Neural crest cell (in vitro differentiated cells): ENCODE measurements at regions not wholly inside any gene's neighbourhood (a gene's known extent, or its start where the extent isn't known, plus 50 kb on each side); places are given as distances from the start of the nearest gene placed in this dataset.

Experiments
- DNase-seq: peaks from one replicate; pipeline ENCODE4 v3.0.0; 2021; ENCODE audit warnings: low read depth, mixed read lengths, low spot score
- H3K27ac Mint-ChIP-seq: one replicate; pipeline ENCODE4 v1.8.0; 2021; ENCODE audit warnings: mild to moderate bottlenecking, mixed read lengths; ENCODE audit not compliant: unreplicated experiment
- H3K27me3 Mint-ChIP-seq: 2 replicates; pipeline ENCODE4 v1.8.0; 2021; ENCODE audit warnings: low read depth, mild to moderate bottlenecking, mixed read lengths
- H3K36me3 Mint-ChIP-seq: 2 replicates; pipeline ENCODE4 v1.8.0; 2021; ENCODE audit warnings: low read depth, mild to moderate bottlenecking, mixed read lengths
- H3K4me1 Mint-ChIP-seq: 2 replicates; pipeline ENCODE4 v1.8.0; 2021; ENCODE audit warnings: mixed read lengths
- H3K4me3 Mint-ChIP-seq: one replicate; pipeline ENCODE4 v1.8.0; 2021; ENCODE audit warnings: mild to moderate bottlenecking, mixed read lengths
- H3K9me3 Mint-ChIP-seq: 2 replicates; pipeline ENCODE4 v1.8.0; 2021; ENCODE audit warnings: mixed read lengths
- TF ChIP-seq, protein P1 (sequence below): fragments of 200-600 bp; sonication (generic); conservative IDR thresholded peaks from 2 replicates; pipeline ENCODE4 v1.5.0; 2021; ENCODE audit warnings: antibody characterized with exemption, mild to moderate bottlenecking

DNA sequence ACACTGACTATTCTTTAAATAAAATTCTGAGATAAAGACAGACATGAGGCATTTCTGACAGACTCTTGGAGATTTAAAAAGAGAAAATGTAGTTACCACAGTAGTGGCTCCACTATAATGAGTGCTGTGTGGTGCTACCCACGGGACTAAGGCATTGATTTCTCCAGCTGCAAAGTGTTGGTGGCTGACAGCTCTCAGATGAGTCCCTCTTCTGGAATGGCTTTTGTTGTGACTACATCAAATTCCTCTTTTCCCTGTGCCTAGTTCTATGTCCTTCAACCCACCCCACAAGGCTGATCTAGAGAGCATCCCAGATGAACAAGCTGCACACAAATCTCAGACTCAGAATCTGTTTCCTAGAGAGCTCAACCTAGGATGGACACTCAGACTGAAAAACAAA lies 884.8 kb upstream of the ZEB2 start:
- H3K27ac Mint-ChIP-seq, result no peak overlapping the region
- TF ChIP-seq, protein P1, sequence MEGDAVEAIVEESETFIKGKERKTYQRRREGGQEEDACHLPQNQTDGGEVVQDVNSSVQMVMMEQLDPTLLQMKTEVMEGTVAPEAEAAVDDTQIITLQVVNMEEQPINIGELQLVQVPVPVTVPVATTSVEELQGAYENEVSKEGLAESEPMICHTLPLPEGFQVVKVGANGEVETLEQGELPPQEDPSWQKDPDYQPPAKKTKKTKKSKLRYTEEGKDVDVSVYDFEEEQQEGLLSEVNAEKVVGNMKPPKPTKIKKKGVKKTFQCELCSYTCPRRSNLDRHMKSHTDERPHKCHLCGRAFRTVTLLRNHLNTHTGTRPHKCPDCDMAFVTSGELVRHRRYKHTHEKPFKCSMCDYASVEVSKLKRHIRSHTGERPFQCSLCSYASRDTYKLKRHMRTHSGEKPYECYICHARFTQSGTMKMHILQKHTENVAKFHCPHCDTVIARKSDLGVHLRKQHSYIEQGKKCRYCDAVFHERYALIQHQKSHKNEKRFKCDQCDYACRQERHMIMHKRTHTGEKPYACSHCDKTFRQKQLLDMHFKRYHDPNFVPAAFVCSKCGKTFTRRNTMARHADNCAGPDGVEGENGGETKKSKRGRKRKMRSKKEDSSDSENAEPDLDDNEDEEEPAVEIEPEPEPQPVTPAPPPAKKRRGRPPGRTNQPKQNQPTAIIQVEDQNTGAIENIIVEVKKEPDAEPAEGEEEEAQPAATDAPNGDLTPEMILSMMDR, result no peak
- DNase-seq, result no peak
- no peak overlapping the region for H3K4me3 Mint-ChIP-seq
- H3K27me3 Mint-ChIP-seq, result no peaks in the 10 kb centered on the region
- no peaks in the 10 kb centered on the region for H3K36me3 Mint-ChIP-seq
- H3K9me3 Mint-ChIP-seq, result no peaks in the 10 kb centered on the region
- H3K4me1 Mint-ChIP-seq, result no peaks in the 10 kb centered on the region

DNA sequence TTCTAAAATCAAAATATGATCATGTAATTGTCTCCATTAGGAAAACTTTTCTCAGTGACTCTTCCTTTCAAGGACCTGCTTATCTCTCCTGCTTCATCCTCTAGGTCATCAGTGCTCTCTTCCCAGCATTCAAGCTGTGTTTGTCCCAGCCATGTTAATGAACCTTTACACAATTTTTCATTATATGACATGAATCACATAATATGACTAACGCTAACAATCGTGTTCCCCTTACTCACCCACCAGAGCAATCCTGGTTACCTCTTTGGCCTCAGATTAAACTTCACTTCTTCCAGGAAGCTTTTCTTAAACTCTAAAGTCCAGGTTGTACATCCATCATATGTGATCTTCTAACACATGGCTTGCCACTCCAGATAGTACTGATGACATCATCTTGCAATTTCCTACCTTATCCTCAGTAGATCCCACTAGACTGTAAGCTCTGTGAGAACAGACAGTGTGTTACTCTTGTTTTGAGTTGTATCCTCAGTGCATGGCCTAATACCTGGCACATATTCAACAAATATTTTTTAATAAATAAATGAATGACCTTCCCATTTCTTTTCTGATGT lies 882.9 kb upstream of the ZEB2 start:
- H3K27me3 Mint-ChIP-seq, result no peaks in the 10 kb centered on the region
- no peaks in the 10 kb centered on the region for H3K4me1 Mint-ChIP-seq
- no peak overlapping the region for H3K27ac Mint-ChIP-seq
- no peak overlapping the region for H3K4me3 Mint-ChIP-seq
- no peak for DNase-seq
- TF ChIP-seq, protein P1, result no peak
- no peaks in the 10 kb centered on the region for H3K9me3 Mint-ChIP-seq
- H3K36me3 Mint-ChIP-seq, result no peaks in the 10 kb centered on the region

DNA sequence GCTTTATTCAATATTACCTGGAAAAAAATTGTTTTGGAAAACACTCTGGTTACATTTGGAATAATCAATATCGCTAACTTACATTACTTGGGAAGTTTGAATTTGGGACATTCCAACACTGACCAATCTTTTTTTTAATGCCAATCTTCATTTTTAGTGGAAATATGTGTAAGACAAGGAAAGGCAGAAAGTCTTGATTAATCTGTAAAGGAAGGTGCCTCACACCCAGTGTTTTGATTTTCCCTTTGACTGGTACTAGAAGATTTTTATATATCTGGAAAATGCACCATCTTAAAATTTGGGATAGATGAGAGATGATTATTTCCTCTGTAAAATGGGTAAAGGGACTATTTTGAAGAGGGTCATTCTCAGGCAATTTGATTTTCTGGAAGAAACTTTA lies 879.2 kb upstream of the ZEB2 start:
- Mint-ChIP-seq H3K27me3 (no peaks in the 10 kb centered on the region), H3K36me3 (no peaks in the 10 kb centered on the region), H3K9me3 (no peaks in the 10 kb centered on the region), H3K27ac (no peak overlapping the region), H3K4me3 (no peak overlapping the region), H3K4me1 (no peaks in the 10 kb centered on the region)
- TF ChIP-seq, protein P1, result no peak
- no peak for DNase-seq

DNA sequence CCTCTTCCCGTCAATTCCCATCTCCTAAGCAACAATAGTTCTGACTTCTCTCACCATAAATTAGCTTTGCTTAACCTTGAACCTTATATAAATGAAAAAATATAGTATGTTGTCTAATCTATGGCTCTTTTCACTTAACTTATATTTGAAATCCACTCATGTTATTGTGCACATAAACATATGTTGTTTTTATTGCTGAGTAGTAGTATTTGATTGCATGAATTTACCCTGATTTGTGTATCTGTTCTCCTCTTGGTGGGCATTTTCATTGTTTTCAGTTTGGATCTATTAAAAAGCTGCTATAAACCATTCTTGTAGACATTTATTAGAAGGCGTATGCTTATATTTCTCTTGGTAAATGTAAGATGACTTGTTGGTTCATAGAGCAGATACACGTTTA lies 874.3 kb upstream of the ZEB2 start:
- Mint-ChIP-seq H3K27ac (no peak overlapping the region), H3K4me1 (no peaks in the 10 kb centered on the region), H3K36me3 (peaks cover 6% of the 10 kb centered on the region), H3K4me3 (no peak overlapping the region), H3K9me3 (peaks cover 4% of the 10 kb centered on the region), H3K27me3 (no peaks in the 10 kb centered on the region)
- no peak for DNase-seq
- TF ChIP-seq, protein P1, result no peak

DNA sequence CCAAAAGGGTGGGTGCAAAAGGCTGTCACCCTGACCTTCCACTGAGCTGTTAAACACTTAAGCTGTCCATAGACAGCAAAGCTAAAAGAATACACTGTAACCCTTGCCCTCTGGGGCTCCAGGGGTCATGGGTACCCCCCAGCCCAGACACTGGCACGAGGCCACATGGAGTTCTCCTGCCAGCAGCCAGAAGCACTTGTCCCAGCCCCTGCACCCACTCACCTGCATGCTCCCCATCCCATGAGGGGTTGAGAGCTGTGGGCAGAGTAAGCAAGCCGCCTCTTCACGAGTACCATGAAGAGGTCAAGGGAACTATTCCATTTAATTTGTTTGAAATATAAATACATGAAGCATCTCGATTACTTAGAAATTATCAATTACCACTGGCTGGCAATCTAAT lies 867.1 kb upstream of the ZEB2 start:
- no peaks in the 10 kb centered on the region for H3K27me3 Mint-ChIP-seq
- no peak overlapping the region for H3K4me3 Mint-ChIP-seq
- TF ChIP-seq, protein P1, result no peak
- no peak for DNase-seq
- no peak overlapping the region for H3K27ac Mint-ChIP-seq
- peaks cover 10% of the 10 kb centered on the region for H3K9me3 Mint-ChIP-seq
- H3K36me3 Mint-ChIP-seq, result peaks cover 12% of the 10 kb centered on the region
- H3K4me1 Mint-ChIP-seq, result no peaks in the 10 kb centered on the region

DNA sequence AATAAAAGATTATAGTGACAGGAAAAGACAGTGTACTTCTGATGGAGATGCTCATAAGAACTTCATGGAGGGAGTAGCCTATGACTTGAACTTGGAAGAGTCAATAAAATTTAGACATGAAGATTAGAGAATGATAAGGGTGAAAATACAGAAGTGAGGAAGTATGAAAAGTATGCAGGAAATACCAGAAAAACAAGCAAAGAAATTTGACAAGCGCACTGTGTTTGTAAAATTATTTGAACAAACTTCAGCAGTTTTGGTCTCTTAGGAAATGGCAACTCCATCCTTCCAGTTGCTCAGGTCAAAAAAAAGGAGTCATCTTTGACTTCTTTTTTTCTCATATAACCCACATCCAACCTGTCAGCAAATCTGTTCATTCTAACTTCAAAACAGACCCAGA lies 864.0 kb upstream of the ZEB2 start:
- Mint-ChIP-seq H3K27me3 (no peaks in the 10 kb centered on the region), H3K9me3 (peaks cover 10% of the 10 kb centered on the region), H3K4me3 (no peak overlapping the region), H3K36me3 (peaks cover 6% of the 10 kb centered on the region), H3K27ac (no peak overlapping the region), H3K4me1 (no peaks in the 10 kb centered on the region)
- TF ChIP-seq, protein P1, result no peak
- DNase-seq, result no peak
